H1 (cell line): ENCODE measurements at regions not wholly inside any gene's neighbourhood (a gene's known extent, or its start where the extent isn't known, plus 50 kb on each side); places are given as distances from the start of the nearest gene placed in this dataset.

Experiments used
- CTCF ChIA-PET: fragments of 300-600 bp; sonication (Branson Sonifier 250); formaldehyde crosslinking; loops from one replicate; lab custom pipeline; 2021; ENCODE audit not compliant: partially characterized antibody; lab: Charles Lee
- POLR2A ChIA-PET: fragments of 300-600 bp; sonication (Branson Sonifier 250); formaldehyde crosslinking; loops from one replicate; lab custom pipeline; 2021; ENCODE audit warnings: inconsistent platforms; ENCODE audit not compliant: partially characterized antibody; lab: Charles Lee
- DNase-seq, 2 experiments: peaks; one replicate each; pipeline versions ENCODE4 v3.0.0 to v3.0.0-alpha.2; 2010 to 2022; ENCODE audit warnings: low spot score in 2 of 2, low read depth in 1 of 2, mixed read lengths in 1 of 2
- FAIRE-seq: peaks from 2 replicates; lab custom pipeline; 2011; peaks lifted over from hg19 to GRCh38; lab: Jason Lieb, UNC
- H2AFZ ChIP-seq: 2 replicates; pipeline ENCODE4 v1.8.1; 2012; ENCODE audit warnings: low read length, inconsistent platforms
- H2AK5ac ChIP-seq: 2 replicates; pipeline ENCODE4 v1.6.1; 2013; ENCODE audit warnings: low read depth, low read length
- H2BK120ac ChIP-seq: replicated peaks from 2 replicates; pipeline ENCODE3; 2013; ENCODE audit warnings: low read depth, low read length, inconsistent platforms
- H2BK12ac ChIP-seq: 2 replicates; pipeline ENCODE4 v1.6.1; 2013; ENCODE audit warnings: low read depth, low read length
- H2BK15ac ChIP-seq: 2 replicates; pipeline ENCODE4 v1.6.1; 2013; ENCODE audit warnings: low read length
- H2BK20ac ChIP-seq: 2 replicates; pipeline ENCODE4 v1.6.1; 2013; ENCODE audit warnings: low read length
- H2BK5ac ChIP-seq: 2 replicates; pipeline ENCODE4 v1.6.1; 2013; ENCODE audit warnings: low read depth, low read length
- H3K14ac ChIP-seq: 2 replicates; pipeline ENCODE4 v1.6.1; 2013; ENCODE audit warnings: inconsistent platforms; ENCODE audit not compliant: insufficient read length
- H3K18ac ChIP-seq: 2 replicates; pipeline ENCODE4 v1.6.1; 2013; ENCODE audit warnings: low read length; ENCODE audit errors: extremely low read depth
- H3K23ac ChIP-seq: 2 replicates; pipeline ENCODE4 v1.6.1; 2013; ENCODE audit warnings: inconsistent platforms; ENCODE audit not compliant: insufficient read length
- H3K23me2 ChIP-seq: 2 replicates; pipeline ENCODE4 v1.6.1; 2013; ENCODE audit warnings: low read depth, low read length
- H3K27ac ChIP-seq: 2 replicates; pipeline ENCODE4 v1.6.1; 2011; ENCODE audit warnings: low read depth, low read length, inconsistent platforms
- H3K27me3 ChIP-seq, 4 experiments: replicated peaks in 1 of 4; 1 replicate in 1 of 4; 2 replicates in 3 of 4; pipeline versions ENCODE4 v1.6.1 to v1.8.1; 2011 to 2013; ENCODE audit warnings: low read length in 3 of 4, mild to moderate bottlenecking in 3 of 4, inconsistent platforms in 2 of 4, mixed read lengths in 2 of 4, moderate library complexity in 1 of 4; ENCODE audit not compliant: control insufficient read depth in 3 of 4, insufficient read depth in 3 of 4; ENCODE audit errors: extremely low read depth in 1 of 4
- H3K36me3 ChIP-seq, 4 experiments: 2 replicates each; pipeline versions ENCODE4 v1.6.1 to v1.8.1; 2011 to 2013; ENCODE audit warnings: mild to moderate bottlenecking in 4 of 4, low read length in 3 of 4, moderate library complexity in 2 of 4, control low read depth in 1 of 4, inconsistent platforms in 1 of 4; ENCODE audit not compliant: insufficient read depth in 4 of 4, control insufficient read depth in 2 of 4
- H3K4ac ChIP-seq: replicated peaks from 2 replicates; pipeline ENCODE3; 2013; ENCODE audit warnings: low read length, low read depth, mixed read lengths, inconsistent platforms; ENCODE audit not compliant: insufficient read length
- H3K4me1 ChIP-seq, 4 experiments: replicated peaks in 1 of 4; 1 replicate in 1 of 4; 2 replicates in 3 of 4; pipeline versions ENCODE4 v1.6.1 to v1.8.1; 2011 to 2013; ENCODE audit warnings: low read length in 3 of 4, inconsistent platforms in 2 of 4, mixed read lengths in 1 of 4; ENCODE audit not compliant: insufficient read depth in 4 of 4, control insufficient read depth in 3 of 4
- H3K4me2 ChIP-seq, 2 experiments: 2 replicates each; pipeline versions ENCODE4 v1.6.1 to v1.8.1; 2011 to 2013; ENCODE audit warnings: low read depth in 2 of 2, low read length in 2 of 2, control low read depth in 1 of 2, inconsistent platforms in 1 of 2, mild to moderate bottlenecking in 1 of 2; ENCODE audit not compliant: insufficient read depth in 1 of 2
- H3K4me3 ChIP-seq, 4 experiments: fragments of 200-600, 300-600 bp in 1 of 4; sonication (generic), shearing (Covaris generic), sonication (Bioruptor Twin) in 1 of 4; 2 replicates each; pipeline versions ENCODE4 v1.5.1 to v1.8.1; 2011 to 2016; ENCODE audit warnings: low read length in 4 of 4, low read depth in 3 of 4, control low read depth in 2 of 4, inconsistent platforms in 2 of 4, mild to moderate bottlenecking in 2 of 4, mixed read lengths in 1 of 4, moderate library complexity in 1 of 4; ENCODE audit not compliant: insufficient read depth in 2 of 4; ENCODE audit errors: extremely low read depth in 1 of 4
- H3K56ac ChIP-seq: replicated peaks from 2 replicates; pipeline ENCODE3; 2013; ENCODE audit warnings: low read depth, mild to moderate bottlenecking, mixed read lengths, low read length, inconsistent platforms; ENCODE audit not compliant: insufficient read length
- H3K79me1 ChIP-seq: 2 replicates; pipeline ENCODE4 v1.6.1; 2013; ENCODE audit warnings: low read depth, low read length, control low read depth
- H3K79me2 ChIP-seq, 2 experiments: 2 replicates each; pipeline versions ENCODE4 v1.6.1 to v1.8.1; 2012 to 2013; ENCODE audit warnings: low read length in 2 of 2, mild to moderate bottlenecking in 2 of 2, inconsistent platforms in 1 of 2; ENCODE audit not compliant: insufficient read depth in 2 of 2, control insufficient read depth in 1 of 2
- H3K9ac ChIP-seq, 4 experiments: replicated peaks in 1 of 4; 1 replicate in 1 of 4; 2 replicates in 3 of 4; pipeline versions ENCODE4 v1.6.1 to v1.8.1; 2011 to 2013; ENCODE audit warnings: low read depth in 3 of 4, low read length in 3 of 4, control low read depth in 2 of 4, mild to moderate bottlenecking in 2 of 4, moderate library complexity in 2 of 4, inconsistent platforms in 1 of 4; ENCODE audit errors: extremely low read depth in 1 of 4
- H3K9me3 ChIP-seq, 2 experiments: 2 replicates each; pipeline versions ENCODE4 v1.6.1 to v1.8.1; 2012 to 2013; ENCODE audit warnings: mild to moderate bottlenecking in 2 of 2, moderate library complexity in 2 of 2, control low read depth in 1 of 2, inconsistent platforms in 1 of 2, low read depth in 1 of 2, low read length in 1 of 2, mixed read lengths in 1 of 2; ENCODE audit not compliant: insufficient read depth in 2 of 2
- H4K20me1 ChIP-seq, 2 experiments: replicated peaks in 1 of 2; 2 replicates each; pipeline versions ENCODE3 to v1.8.1; 2011 to 2013; ENCODE audit warnings: inconsistent platforms in 2 of 2, low read length in 2 of 2, mild to moderate bottlenecking in 1 of 2; ENCODE audit not compliant: insufficient read depth in 2 of 2, control insufficient read depth in 1 of 2
- H4K5ac ChIP-seq: 2 replicates; pipeline ENCODE4 v1.6.1; 2013; ENCODE audit warnings: low read length, low read depth, mixed read lengths, inconsistent platforms; ENCODE audit not compliant: insufficient read length
- H4K8ac ChIP-seq: 2 replicates; pipeline ENCODE4 v1.8.0; 2013; ENCODE audit warnings: mild to moderate bottlenecking, moderate library complexity, low read length, inconsistent platforms; ENCODE audit not compliant: insufficient read depth; ENCODE audit errors: extremely low read depth
- H4K91ac ChIP-seq: replicated peaks from 2 replicates; pipeline ENCODE3; 2013; ENCODE audit warnings: low read length, mixed read lengths, inconsistent platforms; ENCODE audit not compliant: insufficient read length
- CBX5 ChIP-seq: fragments of 300-800, 300-1000 bp; sonication (generic); IDR thresholded peaks from 2 replicates; pipeline ENCODE4 v1.7.1; 2016; ENCODE audit warnings: antibody characterized with exemption, low read length, low read depth
- CEBPB ChIP-seq: IDR thresholded peaks from 2 replicates; pipeline ENCODE4 v1.6.1; 2012; ENCODE audit warnings: low read depth, low read length
- HDAC6 ChIP-seq: IDR thresholded peaks from one replicate; pipeline ENCODE4 v1.7.1; 2012; ENCODE audit warnings: low read depth, mild to moderate bottlenecking, inconsistent platforms, low read length, moderate library complexity
- MAFK ChIP-seq: IDR thresholded peaks from 2 replicates; pipeline ENCODE4 v1.6.1; 2012; ENCODE audit warnings: low read depth, mild to moderate bottlenecking, improper control_type of control experiment, low read length
- NRF1 ChIP-seq: IDR thresholded peaks from 2 replicates; pipeline ENCODE4 v1.6.1; 2011; ENCODE audit warnings: mild to moderate bottlenecking, low read depth, low read length, improper control_type of control experiment
- POLR2AphosphoS5 ChIP-seq: IDR thresholded peaks from 2 replicates; pipeline ENCODE4 v1.6.1; 2011; ENCODE audit warnings: low read depth, low read length
- POU5F1 ChIP-seq: IDR thresholded peaks from 2 replicates; pipeline ENCODE4 v1.6.1; 2011; ENCODE audit warnings: low read depth, mild to moderate bottlenecking, low read length, moderate library complexity
- RBBP5 ChIP-seq: IDR thresholded peaks from 2 replicates; pipeline ENCODE4 v1.7.1; 2012; ENCODE audit warnings: low read depth, mild to moderate bottlenecking, inconsistent platforms, low read length, moderate library complexity, borderline replicate concordance
- RNF2 ChIP-seq: fragments of 200-900, 300-1000 bp; sonication (generic); IDR thresholded peaks from 2 replicates; pipeline ENCODE4 v1.7.1; 2016; ENCODE audit warnings: borderline replicate concordance, low read depth, mild to moderate bottlenecking, antibody characterized with exemption, low read length; ENCODE audit not compliant: poor library complexity, severe bottlenecking; ENCODE audit errors: missing control alignments
- SP1 ChIP-seq: IDR thresholded peaks from 2 replicates; pipeline ENCODE4 v1.6.1; 2011; ENCODE audit warnings: low read depth, low read length
- SP2 ChIP-seq: IDR thresholded peaks from 2 replicates; pipeline ENCODE4 v1.6.1; 2012; ENCODE audit warnings: mild to moderate bottlenecking, low read length, inconsistent platforms
- TAF1 ChIP-seq: IDR thresholded peaks from 2 replicates; pipeline ENCODE4 v1.6.1; 2011; ENCODE audit warnings: mild to moderate bottlenecking, low read depth, low read length
- YY1 ChIP-seq: IDR thresholded peaks from 2 replicates; pipeline ENCODE4 v1.6.1; 2011; ENCODE audit warnings: low read depth, mild to moderate bottlenecking, low read length

DNA sequence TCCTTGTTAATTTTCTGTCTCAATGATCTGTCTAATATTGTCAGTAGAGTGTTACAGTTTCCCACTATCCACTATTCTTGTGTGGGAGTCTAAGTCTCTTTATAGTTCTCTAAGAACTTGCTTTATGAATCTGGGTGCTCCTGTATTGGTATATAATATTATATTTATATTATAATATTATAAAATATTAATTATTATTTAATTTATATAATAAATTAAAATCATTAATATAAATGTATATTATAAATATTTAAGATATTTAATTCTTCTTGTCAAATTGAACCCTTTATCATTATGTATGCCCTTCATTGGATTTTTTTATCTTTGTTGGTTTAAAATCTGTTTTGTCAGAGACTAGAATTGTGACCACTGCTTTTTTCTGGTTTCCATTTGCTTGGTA, 1950.2 kb upstream of the LRRTM1 start:
- no peak overlapping the region for H3K18ac ChIP-seq
- H2BK15ac ChIP-seq: no peak overlapping the region
- H2AK5ac ChIP-seq: no peak overlapping the region
- no peaks in the 10 kb centered on the region for H3K27me3 ChIP-seq
- H4K5ac ChIP-seq: no peak overlapping the region
- H3K4ac ChIP-seq: no peak overlapping the region
- no peak overlapping the region for H2AFZ ChIP-seq
- H3K27ac ChIP-seq: no peak overlapping the region
- no peak overlapping the region for H3K9ac ChIP-seq
- no peaks in the 10 kb centered on the region for H3K36me3 ChIP-seq
- CTCF ChIA-PET: no interaction called here
- H3K79me1 ChIP-seq: no peaks in the 10 kb centered on the region
- TF ChIP-seq MAFK (no peak), POU5F1 (no peak), RNF2 (no peak), RBBP5 (no peak), HDAC6 (no peak), SP2 (no peak), NRF1 (no peak), YY1 (no peak), TAF1 (no peak), CBX5 (no peak), SP1 (no peak), POLR2AphosphoS5 (no peak), CEBPB (no peak)
- TF ChIP-seq, all 59 proteins: peak for 0
- H4K20me1 ChIP-seq: no peaks in the 10 kb centered on the region
- no peak overlapping the region for H2BK20ac ChIP-seq
- no peak overlapping the region for H2BK5ac ChIP-seq
- POLR2A ChIA-PET: no interaction called here
- no peak overlapping the region for H2BK12ac ChIP-seq
- no peaks in the 10 kb centered on the region for H3K79me2 ChIP-seq
- peaks cover 0 to 8% of the 10 kb centered on the region in 2 experiments; a peak in 2 of 4 replicates for H3K9me3 ChIP-seq
- no peaks in the 10 kb centered on the region for H3K4me1 ChIP-seq
- no peak overlapping the region for H3K4me3 ChIP-seq
- H3K23ac ChIP-seq: no peak overlapping the region
- no peak overlapping the region for H4K91ac ChIP-seq
- H3K14ac ChIP-seq: no peak overlapping the region
- no peak overlapping the region for H3K4me2 ChIP-seq
- no peak overlapping the region for H3K56ac ChIP-seq
- H4K8ac ChIP-seq: no peak overlapping the region
- no peak for DNase-seq
- no peaks in the 10 kb centered on the region for H3K23me2 ChIP-seq
- FAIRE-seq: no peak
- no peak overlapping the region for H2BK120ac ChIP-seq
